ENCODE measurements at regions not wholly inside any gene's neighbourhood (a gene's known extent, or its start where the extent isn't known, plus 50 kb on each side); places are given as distances from the start of the nearest gene placed in this dataset.

DNA sequence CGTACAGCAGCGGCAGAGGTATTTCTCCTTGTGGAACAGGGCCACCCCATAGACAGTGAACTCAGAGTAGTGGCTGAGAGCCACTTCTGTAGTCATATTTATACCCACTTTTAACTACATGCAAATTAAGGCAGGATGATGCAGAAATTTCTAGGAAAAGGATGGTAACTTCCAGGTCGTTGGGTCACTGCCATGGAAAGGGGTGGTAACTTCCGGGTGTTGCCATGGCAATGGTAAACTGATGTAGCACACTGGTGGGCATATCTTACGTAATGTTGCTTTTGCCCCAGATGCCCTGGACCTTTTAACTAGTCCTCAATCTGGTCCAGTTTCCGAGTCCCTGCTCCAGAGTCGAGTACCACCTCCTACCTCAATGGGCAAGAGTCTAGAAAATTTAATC is 154.8 kb upstream of the AGA start:
- TF ChIP-seq YY1 (IDR thresholded peaks at IDR 0.05; ENCODE audit: insufficient read depth, insufficient read length), result no peak
- no peak for TF ChIP-seq SUZ12 (IDR thresholded peaks at IDR 0.05; ENCODE audit: extremely low read depth, insufficient read depth, insufficient read length)

Data from NT2/D1 (cell line).